HG03060 (cell line): ENCODE measurements at regions not wholly inside any gene's neighbourhood (a gene's known extent, or its start where the extent isn't known, plus 50 kb on each side); places are given as distances from the start of the nearest gene placed in this dataset.
"Not testable (repeated sequence)": the region's sequence is repeated elsewhere in the genome, so short reads cannot be mapped to it uniquely, and the experiment has no call there.

Experiments
- ATAC-seq: cut with Tn5 transposase; IDR thresholded peaks from one replicate; pipeline ENCODE4 v1.9.1; 2021; ENCODE audit warnings: low read depth, moderate number of reproducible peaks; ENCODE audit not compliant: unreplicated experiment

DNA sequence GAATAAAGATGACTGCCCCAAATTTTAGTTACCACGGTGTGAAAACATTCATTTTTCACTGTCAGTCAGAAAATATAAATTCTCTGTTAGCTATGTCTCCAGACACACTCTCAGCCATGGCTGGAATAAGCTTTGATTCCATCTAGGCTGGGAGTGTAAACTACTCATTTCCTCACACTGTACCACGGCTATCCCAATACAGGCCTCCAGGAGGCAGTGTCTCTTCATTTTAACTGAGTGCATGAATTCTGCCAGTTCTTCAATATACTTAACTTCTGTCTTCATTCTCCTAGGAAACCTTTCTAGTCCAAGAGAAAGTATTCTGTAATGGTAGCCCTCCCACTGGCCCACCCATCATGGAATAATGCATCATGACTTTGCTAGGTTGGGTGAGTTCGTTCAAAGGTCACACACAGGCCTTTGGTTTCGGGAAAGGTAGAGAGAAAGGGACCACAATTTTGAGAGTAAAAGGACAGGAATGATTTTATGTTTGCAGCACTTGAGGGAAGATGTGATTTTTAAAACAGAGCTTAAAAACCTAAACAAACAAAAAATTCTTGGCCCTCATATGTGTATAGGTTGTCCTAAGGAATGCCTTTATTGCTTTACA lies 381.1 kb downstream of the SEC23A start:
- ATAC-seq, result peak; percentile 70

DNA sequence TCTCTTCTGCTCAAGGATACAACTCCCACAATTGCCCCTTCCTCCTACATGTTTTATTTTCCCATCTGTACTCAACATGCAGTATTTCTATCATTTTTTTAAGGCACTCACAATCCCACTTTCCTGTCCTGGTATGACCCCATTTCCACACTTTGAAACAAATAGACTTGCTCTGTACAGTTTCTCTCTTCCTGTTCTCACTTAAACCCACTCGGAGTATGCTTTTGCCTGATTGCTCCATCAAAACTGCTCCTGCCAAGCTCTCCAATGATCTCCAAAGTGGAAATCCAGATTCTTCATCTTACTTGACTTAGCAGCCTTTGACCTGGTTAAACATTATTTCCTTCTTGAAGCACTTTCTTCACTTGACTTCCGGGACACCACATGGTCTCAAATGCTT lies 384.5 kb downstream of the SEC23A start:
- ATAC-seq, result no peak

DNA sequence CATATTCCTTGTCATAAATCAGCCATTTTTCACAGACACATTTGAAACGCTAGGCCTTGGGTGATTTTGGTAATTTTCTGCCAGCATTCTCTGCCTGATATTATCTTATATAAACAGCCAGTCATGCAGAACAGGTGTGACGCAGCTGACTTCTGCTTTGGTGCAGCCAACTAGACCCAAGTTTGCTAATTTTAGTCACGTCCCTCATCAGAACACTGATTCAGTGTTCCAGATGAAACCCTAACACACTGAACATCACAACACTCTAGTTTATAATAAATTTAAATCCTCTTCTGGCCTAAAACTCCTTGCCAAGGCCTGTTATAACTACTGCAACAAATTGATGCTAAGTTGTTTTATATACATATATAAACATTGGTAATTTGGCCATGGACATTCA lies 386.1 kb downstream of the SEC23A start:
- no peak for ATAC-seq

DNA sequence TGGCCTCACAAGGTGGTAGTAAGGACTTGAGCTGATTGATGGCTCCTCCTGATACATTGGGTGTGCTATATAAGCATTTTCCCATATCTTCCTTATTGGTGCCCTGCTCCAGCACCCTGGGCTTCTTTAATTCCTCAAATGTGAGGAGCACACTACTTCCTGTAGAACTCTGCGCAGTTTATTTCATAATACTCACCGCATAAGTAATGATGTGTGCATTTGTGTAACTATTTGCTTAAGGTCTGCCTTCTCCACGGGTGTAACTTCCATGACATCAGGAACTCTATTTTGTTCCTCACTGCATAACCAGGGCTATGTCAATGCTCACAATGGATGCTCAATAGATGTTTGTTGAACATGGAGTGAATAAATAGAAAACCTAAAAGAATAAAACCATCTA lies 392.2 kb downstream of the SEC23A start:
- no peak for ATAC-seq

DNA sequence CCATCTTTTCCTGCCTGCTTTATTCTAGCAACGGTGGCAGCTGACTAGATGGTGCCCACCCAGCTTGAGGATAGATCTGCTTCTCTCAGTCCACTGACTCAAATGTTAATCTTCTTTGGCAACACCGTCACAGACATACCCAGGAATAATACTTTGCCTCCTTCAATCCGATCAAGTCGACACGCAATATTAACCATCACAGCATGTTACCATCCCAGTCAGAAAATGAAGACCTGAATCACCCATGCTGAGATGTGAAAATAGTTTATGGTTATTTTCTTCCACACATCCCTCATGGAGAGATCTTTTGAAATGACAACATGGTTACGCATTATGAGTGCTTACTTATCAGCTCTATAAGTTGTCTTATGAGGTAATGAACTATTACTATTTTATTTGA lies 392.8 kb downstream of the SEC23A start:
- no peak for ATAC-seq

DNA sequence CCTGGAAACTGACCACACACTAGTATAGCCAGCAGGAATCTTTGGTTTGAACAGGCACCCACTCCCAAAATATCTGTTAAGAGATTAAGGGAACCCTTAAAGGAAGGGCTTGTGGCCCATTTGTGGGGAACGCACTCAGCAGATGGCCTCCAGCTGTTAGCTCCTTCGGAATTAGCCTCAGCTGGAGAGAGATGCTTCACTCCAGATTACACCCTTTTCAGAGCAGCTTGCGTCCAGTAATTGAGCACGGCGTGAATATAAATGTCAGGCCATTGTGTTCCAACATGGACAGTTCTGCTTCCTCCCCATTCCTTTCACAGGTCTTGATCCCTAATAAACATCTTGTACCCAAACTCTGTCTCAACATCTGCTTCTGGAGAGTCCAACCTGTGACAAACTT lies 397.8 kb downstream of the SEC23A start:
- ATAC-seq, result no peak

DNA sequence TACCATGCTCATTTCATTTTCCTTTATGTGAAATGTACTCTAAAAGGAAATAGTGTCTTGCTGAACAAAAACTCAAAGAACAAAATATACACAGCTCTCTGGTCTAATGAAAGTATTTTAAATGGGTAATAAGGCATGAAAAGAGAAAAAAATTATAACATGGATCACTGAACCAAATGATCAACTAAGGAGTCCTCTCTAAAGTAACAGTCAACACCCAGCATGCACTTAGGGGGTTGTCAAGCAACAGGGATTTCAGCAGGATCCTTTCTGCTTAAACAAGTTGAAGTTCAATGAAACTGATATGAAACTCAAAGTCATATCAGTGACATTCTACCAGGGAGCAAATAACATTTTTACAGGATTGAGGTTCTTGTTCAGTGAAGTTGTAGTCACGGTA lies 398.8 kb downstream of the SEC23A start:
- no peak for ATAC-seq

DNA sequence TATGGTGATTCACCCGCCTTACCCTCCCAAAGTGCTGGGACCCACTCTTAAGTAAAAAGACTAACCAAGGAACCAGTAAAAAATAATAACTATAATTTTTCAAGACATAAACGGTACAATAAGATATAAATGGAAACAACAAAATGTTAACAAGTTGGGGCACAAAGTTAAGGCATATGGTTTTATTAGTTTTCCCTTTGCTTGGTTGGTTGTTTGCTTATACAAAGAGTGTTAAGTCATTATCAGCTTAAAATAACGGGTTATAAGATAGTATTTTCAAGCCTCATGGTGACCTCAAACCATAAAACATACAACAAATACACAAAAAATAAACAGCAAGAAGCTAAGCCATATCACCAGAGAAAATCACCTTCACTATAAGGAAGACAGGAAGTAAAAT lies 406.1 kb downstream of the SEC23A start:
- no peak for ATAC-seq

DNA sequence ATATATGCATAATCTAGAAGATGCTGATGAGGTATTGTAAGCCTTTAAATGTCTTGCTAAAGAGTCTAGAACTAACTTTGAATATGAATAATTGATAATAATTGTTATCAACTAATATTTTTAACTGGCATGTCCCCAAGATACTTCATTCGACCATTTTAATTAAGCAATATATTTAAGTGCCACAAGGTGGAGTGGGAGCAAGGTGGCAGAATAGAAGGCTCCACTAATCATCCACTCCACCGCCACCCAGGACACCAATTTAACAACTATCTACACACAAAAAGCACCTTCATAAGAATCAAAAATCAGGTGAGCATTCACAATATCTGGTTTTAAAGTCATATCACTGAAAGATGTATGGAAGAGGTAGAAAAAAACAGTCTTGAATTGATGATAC lies 409.6 kb downstream of the SEC23A start:
- no peak for ATAC-seq

DNA sequence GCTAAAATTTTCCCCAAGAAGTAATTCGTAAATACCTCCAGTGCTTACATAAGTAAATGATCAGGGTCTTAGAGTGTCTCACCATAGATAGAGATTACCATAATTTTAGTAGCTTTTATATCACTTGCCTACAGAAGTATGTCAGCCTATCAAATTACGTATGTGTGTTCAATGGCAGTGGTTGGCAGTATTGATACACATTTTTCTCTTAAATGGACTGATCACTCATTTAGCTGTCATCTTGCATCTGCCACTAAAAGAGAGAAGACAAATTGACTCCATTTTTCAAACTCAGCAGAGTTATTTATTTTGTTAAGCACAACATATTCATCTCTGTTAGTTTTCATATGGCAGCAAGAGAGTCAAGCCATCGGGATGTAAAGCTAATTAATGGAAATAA lies 413.1 kb upstream of the CLEC14A start:
- no peak for ATAC-seq

DNA sequence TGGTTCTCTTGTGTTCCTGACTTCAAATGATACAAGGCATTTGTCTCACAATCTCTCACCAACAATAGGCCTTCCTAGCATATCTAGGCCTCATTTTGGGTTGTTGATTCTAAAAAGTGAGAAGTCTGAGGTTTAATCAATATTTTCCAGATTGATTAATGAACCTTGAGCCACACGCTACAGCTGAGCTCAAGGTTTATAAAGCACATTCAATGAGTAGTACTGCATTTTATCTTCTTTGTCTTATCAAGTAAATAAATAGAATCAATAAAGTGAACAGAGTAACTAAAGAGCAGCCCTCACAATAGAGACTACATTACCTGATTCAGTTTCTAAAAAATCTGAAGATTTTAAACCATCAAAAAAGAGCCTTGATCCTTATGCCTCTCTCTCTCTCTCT lies 407.5 kb upstream of the CLEC14A start:
- no peak for ATAC-seq

DNA sequence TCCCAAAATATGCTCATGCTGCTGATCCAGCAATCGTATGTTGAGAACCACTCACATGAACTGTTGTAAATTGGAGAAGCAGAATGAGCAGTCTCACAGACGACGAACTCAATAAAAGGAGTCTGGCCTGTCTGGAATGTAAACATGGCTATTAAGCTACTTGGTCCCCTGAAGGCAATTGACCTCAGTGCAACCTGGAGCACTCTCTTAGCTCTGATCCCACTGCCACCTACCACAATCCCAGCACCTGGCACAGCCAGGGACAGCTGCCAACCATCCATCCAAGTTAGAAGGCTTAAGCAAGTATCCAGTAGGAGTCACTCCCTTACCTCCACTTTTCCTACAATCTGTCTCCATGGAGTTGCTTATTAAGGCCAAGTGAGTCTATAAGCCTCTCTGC lies 406.9 kb upstream of the CLEC14A start:
- no peak for ATAC-seq

DNA sequence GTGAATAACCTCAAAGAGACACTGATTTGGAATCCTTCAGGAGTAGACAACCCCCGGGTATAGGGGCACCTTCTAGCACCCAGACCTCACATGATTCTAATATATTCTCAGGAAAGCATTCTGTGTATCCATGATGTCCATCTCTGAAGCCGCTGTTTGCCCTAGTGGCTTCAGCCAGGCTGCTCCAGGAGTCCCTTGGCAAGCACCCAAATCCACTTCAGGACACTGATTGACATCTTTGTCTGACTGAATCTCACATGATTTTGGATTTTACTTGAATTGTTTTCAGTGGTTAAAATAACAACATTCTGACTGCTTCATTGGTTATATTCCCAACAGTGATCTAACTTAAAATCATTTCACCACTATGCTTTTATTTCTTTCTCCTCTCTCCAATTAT lies 390.5 kb upstream of the CLEC14A start:
- ATAC-seq, result no peak

DNA sequence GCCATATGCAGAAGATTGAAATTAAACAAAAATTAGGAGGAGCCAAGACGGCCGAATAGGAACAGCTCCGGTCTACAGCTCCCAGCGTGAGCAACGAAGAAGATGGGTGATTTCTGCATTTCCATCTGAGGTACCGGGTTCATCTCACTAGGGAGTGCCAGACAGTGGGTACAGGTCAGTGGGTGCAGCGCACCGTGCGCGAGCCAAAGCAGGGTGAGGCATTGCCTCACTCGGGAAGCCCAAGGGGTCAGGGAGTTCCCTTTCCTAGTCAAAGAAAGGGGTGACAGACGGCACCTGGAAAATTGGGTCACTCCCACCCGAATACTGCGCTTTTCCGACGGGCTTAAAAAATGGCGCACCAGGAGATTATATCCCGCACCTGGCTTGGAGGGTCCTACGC lies 379.0 kb upstream of the CLEC14A start:
- ATAC-seq, result not testable (repeated sequence)

DNA sequence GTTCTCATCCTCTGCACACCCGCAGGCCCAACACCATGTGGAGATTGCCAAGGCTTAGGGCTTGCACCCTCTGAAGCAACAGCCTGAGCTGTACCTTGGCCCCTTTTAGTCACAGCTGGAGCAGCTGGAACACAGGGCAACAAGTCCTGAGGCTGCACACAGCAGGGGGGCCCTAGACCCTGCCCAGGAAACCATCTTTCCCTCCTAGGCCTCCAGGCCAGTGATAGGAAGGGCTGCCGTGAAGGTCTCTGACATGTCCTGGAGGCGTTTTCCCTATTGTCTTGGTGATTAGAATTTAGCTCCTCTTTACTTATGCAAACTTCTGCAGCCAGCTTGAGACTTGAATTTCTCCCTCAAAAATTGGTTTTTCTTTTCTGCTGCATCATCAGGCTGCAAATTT lies 373.5 kb upstream of the CLEC14A start:
- no peak for ATAC-seq

DNA sequence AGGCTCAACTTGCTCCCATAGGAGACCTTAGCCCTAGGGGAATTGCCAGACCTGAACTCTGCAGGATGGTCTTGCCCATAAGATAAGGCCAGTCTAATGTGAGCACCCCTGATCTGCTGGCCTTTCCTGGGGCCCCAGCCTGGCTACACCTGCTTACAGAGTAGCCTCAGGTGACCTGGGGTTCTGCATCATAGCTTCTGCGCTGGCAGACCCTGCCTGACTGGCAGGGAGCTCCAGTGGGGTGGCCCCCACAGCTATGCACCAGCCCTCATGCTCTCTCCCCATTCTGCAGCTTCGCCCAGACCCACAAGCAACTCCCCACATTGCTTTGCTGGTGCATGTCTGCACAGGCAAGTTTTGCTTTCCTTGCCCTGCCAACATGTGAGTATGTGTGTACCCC lies 371.3 kb upstream of the CLEC14A start:
- ATAC-seq, result no peak

DNA sequence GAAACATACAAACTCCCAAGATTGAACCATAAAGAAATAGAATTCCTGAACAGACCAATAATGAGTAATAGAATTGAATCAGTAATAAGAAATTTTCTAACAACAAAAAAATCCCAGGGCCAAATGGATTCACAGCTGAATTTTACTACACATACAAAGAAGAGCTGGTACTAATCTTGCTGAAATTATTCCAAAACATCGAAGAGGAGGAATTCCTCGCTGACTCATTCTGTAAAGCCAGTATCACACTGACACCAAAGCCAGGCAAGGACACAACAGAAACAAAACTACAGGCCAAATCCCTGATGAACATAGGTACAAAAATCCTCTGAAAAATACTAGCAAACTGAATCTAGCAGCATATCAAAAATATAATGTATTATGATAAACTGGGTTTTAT lies 367.8 kb upstream of the CLEC14A start:
- no peak for ATAC-seq

DNA sequence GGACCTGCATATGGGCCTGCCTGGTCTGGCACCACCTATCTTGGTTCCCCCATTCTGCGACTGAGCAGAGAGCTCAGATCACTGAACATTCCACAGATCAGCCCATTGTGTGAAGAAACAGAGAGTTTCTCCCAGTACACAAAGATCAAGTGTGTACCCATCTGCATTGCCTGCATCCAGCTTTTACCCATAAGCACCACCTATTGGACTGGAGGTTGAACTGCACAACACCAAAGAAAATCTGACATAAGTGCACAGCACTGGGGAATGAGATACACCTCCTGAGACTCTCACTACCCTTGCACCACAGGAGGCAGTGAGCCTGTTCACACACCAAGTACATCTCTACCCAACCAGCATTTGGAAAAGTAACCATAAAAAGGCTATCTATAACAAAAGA lies 362.6 kb upstream of the CLEC14A start:
- no peak for ATAC-seq

DNA sequence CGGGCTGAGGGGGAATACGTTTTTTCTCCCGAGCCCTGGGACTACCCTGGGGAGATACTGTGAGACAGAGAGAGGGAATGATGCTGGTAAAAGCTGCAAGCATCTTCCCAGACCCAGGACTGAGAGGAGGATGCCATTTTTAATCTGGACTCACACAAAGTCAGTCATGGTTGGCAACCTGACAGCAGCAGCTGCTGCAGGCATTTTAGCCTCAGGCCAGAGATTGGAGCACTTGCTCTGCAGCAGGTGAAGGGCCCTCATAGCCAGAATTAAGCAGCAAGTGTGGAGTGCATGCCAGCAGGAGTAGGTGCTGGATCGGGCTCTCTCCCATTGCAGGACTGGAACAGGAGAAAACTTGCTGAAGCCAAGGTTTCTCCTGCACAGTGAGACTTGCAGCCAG lies 361.1 kb upstream of the CLEC14A start:
- ATAC-seq, result no peak

DNA sequence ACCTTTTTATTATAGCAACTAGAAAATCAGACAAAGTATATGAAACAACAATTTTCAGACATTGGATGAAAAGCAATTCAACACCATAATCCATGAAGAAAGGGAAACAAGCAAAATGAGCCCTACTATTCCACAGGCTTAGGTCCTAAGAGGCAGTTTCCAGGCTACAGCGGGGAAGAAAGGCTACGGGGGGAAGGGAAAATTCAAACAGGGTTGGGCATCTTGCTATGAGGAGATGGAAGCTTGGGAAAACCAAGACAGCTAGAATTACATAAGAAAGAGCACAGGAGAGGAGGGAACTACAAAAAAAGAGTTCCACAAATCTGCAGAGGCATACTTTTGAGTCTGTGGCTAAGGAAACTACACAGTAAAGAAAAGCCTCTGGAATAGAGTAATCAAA lies 356.0 kb upstream of the CLEC14A start:
- no peak for ATAC-seq

DNA sequence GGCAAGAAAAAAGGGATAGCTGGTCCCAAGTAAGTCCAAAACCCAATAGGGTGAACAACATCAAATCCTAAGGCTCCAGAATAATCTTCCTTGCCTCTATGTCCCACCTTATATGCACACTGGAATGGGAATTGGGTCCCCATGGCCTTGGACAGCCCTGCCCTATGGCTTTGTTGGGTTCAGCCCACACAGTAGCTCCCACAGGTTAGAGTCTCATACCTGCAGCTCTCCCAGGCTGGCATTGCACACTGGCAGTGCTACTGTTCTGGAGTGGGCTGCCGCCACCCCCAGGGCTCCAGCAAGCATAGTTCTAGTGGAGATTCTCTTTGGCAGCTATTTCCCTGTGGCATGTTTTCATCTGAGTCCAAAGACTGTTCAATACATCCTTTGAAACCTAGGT lies 352.4 kb upstream of the CLEC14A start:
- ATAC-seq, result no peak

DNA sequence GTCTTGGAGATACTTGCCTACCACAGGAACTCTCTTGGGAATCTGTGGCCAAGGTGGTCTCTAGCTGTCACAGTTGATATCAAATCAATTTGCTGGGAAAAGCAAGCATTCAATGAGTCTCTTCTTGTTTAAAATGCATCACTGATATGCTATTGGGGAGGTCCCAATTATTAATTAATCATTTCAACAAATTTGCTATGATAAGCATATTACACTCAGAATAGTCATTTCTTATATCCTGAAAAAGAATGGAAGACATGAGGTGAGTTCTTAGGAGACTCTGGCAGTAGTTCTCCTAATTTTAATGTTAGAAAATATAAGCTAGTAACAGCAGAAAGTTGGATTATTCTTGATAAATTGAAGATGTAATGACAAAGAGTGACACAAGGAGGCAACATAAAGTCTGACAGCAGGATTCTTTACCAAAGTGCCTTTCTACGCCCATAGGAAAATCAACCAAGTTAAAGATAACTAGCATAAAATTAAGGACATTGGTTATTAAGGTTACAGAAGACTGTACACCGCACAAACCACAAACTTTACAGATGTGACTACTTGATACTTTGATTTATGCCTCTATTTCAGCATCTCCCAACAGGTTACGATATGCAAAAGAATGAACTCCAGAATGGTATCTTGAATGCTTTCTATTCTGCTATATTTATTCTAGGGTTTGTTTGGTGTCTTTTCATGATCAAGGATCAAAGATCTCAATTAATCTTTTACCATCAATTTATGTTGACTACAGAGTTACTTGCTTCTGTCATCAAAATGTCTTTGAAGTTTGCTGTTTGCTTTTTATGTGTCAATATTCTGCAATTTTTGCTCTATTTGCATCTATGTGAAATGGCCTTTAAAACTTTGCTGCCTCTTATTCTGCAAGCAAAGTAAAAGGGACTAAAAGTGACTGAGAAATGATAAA lies 349.6 kb upstream of the CLEC14A start:
- no peak for ATAC-seq
